ENCODE measurements at regions not wholly inside any gene's neighbourhood (a gene's known extent, or its start where the extent isn't known, plus 50 kb on each side); places are given as distances from the start of the nearest gene placed in this dataset.

GRCh38 chr4:116849620-116850019, 235.8 kb downstream of the TRAM1L1 start:
- TF ChIP-seq CTCF (IDR thresholded peaks at IDR 0.05) (no peak), POLR2A (IDR thresholded peaks at IDR 0.05) (no peak)
- no peak for DNase-seq (ENCODE audit: low spot score in 2 of 2)
- intact Hi-C loops (cut with DNase I; ENCODE audit: low total_unique reads): no loop called here
- H3K4me3 ChIP-seq (ENCODE audit: low read depth, poor library complexity, severe bottlenecking): no peak overlapping the region

- WGBS, 2 donors: 75 to 76% methylated on average over 2 of the region's 2 CpGs
- TF ChIP-seq CTCF (IDR thresholded peaks at IDR 0.05) (no peak), POLR2A (IDR thresholded peaks at IDR 0.05) (no peak)
- no peak for DNase-seq (ENCODE audit: low spot score in 2 of 2)
- H3K4me3 ChIP-seq (ENCODE audit: low read depth, poor library complexity, severe bottlenecking): no peak overlapping the region
- intact Hi-C loops (cut with DNase I; ENCODE audit: low total_unique reads): no loop called here
These were observed 237.8 kb downstream of the TRAM1L1 start for GRCh38 chr4:116847616-116848015.

- WGBS, 2 donors: 71 to 73% methylated on average over 5 of the region's 5 CpGs
- DNase-seq (ENCODE audit: low spot score in 2 of 2): no peak
- no peak overlapping the region for H3K4me3 ChIP-seq (ENCODE audit: low read depth, poor library complexity, severe bottlenecking)
- intact Hi-C loops (cut with DNase I; ENCODE audit: low total_unique reads): no loop called here
- TF ChIP-seq POLR2A (IDR thresholded peaks at IDR 0.05) (no peak), CTCF (IDR thresholded peaks at IDR 0.05) (no peak)
These were observed 245.6 kb downstream of the TRAM1L1 start for GRCh38 chr4:116839826-116840225.

GRCh38 chr4:116838609-116839008, 246.8 kb downstream of the TRAM1L1 start:
- intact Hi-C loops (cut with DNase I; ENCODE audit: low total_unique reads): no loop called here
- no peak for DNase-seq (ENCODE audit: low spot score in 2 of 2)
- no peak overlapping the region for H3K4me3 ChIP-seq (ENCODE audit: low read depth, poor library complexity, severe bottlenecking)
- 59 to 64% methylated on average over 4 of the region's 4 CpGs for WGBS, 2 donors
- no peak for TF ChIP-seq CTCF (IDR thresholded peaks at IDR 0.05)
- no peak for TF ChIP-seq POLR2A (IDR thresholded peaks at IDR 0.05)

GRCh38 chr4:116829187-116829586, 256.2 kb downstream of the TRAM1L1 start:
- TF ChIP-seq POLR2A (IDR thresholded peaks at IDR 0.05): no peak
- no peak for DNase-seq (ENCODE audit: low spot score in 2 of 2)
- intact Hi-C loops (cut with DNase I; ENCODE audit: low total_unique reads): no loop called here
- no peak overlapping the region for H3K4me3 ChIP-seq (ENCODE audit: low read depth, poor library complexity, severe bottlenecking)
- WGBS, 2 donors: 73 to 86% methylated on average over 4 to 5 of the region's 5 CpGs

- no peak for DNase-seq (ENCODE audit: low spot score in 2 of 2)
- H3K4me3 ChIP-seq (ENCODE audit: low read depth, poor library complexity, severe bottlenecking): no peak overlapping the region
- no peak for TF ChIP-seq CTCF (IDR thresholded peaks at IDR 0.05)
- 90 to 92% methylated on average over 2 of the region's 2 CpGs for WGBS, 2 donors
- intact Hi-C loops (cut with DNase I; ENCODE audit: low total_unique reads): no loop called here
These were observed 261.2 kb downstream of the TRAM1L1 start for GRCh38 chr4:116824172-116824571.

Data from lower leg skin (tissue), 4 donors.